ENCODE measurements at regions not wholly inside any gene's neighbourhood (a gene's known extent, or its start where the extent isn't known, plus 50 kb on each side); places are given as distances from the start of the nearest gene placed in this dataset.

DNA sequence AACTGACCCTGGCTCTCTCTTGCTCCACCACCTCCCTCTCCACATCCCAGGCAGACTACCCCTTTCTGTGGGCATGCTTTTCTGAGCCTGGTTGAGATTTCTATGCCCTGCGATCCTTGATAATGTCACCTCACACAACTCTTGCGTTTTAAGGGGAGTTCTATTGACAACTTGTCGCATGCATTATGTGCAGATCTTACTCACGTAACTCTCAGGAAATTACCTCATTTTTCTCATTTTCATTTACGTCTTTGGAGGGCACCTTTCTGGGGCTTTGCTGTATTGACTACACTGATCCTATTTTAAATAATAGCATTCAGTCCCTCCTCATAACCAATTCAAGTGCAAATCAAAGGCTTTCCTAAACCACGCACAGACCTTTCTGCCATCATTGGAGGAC lies 140.4 kb upstream of the WWC1 start:
- 90 to 91% methylated on average over 6 of the region's 6 CpGs for WGBS, 2 donors (ENCODE audit: low coverage in 1 of 2)
- Histone ChIP-seq H3K9me3 (no peaks in the 10 kb centered on the region), H3K27me3 (no peaks in the 10 kb centered on the region), H3K4me1 (no peaks in the 10 kb centered on the region), H3K27ac (no peak overlapping the region), H3K36me3 (no peaks in the 10 kb centered on the region), H3K4me3 (no peak overlapping the region)
- in situ Hi-C loops (cut with MboI; ENCODE audit: low pct_ligation_motif_present in 1 of 4, low pct_unique_long_range_greater_than_20kb in 1 of 4, low sequenced_read_pairs in 3 of 4) (no loop called here), intact Hi-C loops (cut with DNase I; ENCODE audit: low total_unique reads) (no loop called here)
- no peak for TF ChIP-seq POLR2AphosphoS5 (IDR thresholded peaks at IDR 0.05)
- TF ChIP-seq, protein P1, sequence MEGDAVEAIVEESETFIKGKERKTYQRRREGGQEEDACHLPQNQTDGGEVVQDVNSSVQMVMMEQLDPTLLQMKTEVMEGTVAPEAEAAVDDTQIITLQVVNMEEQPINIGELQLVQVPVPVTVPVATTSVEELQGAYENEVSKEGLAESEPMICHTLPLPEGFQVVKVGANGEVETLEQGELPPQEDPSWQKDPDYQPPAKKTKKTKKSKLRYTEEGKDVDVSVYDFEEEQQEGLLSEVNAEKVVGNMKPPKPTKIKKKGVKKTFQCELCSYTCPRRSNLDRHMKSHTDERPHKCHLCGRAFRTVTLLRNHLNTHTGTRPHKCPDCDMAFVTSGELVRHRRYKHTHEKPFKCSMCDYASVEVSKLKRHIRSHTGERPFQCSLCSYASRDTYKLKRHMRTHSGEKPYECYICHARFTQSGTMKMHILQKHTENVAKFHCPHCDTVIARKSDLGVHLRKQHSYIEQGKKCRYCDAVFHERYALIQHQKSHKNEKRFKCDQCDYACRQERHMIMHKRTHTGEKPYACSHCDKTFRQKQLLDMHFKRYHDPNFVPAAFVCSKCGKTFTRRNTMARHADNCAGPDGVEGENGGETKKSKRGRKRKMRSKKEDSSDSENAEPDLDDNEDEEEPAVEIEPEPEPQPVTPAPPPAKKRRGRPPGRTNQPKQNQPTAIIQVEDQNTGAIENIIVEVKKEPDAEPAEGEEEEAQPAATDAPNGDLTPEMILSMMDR (IDR thresholded peaks at IDR 0.05), result no peak
- no peak for TF ChIP-seq POLR2A (IDR thresholded peaks at IDR 0.05)
- TF ChIP-seq EP300 (IDR thresholded peaks at IDR 0.05; ENCODE audit: low read depth), result no peak
- no peak for DNase-seq

DNA sequence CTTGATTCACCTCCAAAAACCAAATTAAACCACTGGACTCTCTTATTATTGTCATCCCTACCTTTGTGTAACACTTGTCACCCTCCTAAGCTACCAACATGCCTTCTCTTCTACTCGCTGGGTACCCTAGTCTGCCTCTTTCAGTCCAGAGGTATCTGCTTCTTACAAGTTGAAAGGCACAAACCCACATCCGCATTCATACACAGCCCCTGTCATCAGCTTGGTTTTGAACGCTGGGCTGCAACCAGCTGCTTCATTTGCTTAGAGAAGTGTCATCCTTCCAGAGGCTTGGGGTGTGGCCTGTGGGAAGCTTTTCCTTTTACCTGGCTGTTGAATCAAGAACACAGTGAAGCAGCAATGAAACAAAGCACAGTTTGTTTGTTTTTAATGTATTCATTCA lies 138.8 kb upstream of the WWC1 start:
- Histone ChIP-seq H3K27me3 (no peaks in the 10 kb centered on the region), H3K9me3 (no peaks in the 10 kb centered on the region), H3K4me3 (no peak overlapping the region), H3K27ac (no peak overlapping the region), H3K4me1 (no peaks in the 10 kb centered on the region), H3K36me3 (no peaks in the 10 kb centered on the region)
- 77% methylated on average over 3 of the region's 3 CpGs; no CpG with 5 or more reads in 1 of the 2 donors for WGBS, 2 donors (ENCODE audit: low coverage in 1 of 2)
- no peak for DNase-seq
- intact Hi-C loops (cut with DNase I; ENCODE audit: low total_unique reads), result no loop called here
- in situ Hi-C loops (cut with MboI; ENCODE audit: low pct_ligation_motif_present in 1 of 4, low pct_unique_long_range_greater_than_20kb in 1 of 4, low sequenced_read_pairs in 3 of 4), result no loop called here
- TF ChIP-seq POLR2AphosphoS5 (IDR thresholded peaks at IDR 0.05) (no peak), EP300 (IDR thresholded peaks at IDR 0.05; ENCODE audit: low read depth) (no peak), POLR2A (IDR thresholded peaks at IDR 0.05) (no peak)
- TF ChIP-seq, protein P1 (IDR thresholded peaks at IDR 0.05), result no peak

DNA sequence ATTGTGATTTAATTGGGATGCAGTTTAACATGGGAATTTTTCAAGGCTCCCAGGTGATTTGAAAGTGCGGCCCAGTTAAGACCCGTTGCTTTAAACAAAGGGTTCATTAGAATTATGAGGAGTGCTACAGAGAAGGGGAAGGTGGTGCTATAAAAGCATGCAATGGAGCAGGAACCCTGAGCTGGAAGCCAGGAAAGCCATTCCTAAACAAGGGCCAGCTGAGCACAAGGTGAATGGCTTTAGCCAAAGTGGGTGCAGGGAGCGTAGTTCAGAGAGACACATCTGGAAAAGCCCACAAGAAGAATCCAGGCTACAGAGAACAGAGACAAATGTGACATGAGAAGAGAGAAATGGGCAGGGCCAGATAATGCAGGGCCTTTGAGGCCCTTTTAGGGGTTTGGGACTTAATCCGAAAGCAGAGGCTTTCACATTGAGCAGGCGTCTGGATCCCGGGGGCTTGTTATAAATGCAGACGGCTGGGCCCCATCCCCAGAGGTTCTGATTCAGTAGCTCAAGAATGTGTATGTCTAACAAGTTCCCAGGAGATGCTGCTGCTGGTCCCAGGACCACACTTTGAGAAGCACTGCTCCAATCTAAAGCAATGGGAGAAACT lies 138.1 kb upstream of the WWC1 start:
- no peak for DNase-seq
- intact Hi-C loops (cut with DNase I; ENCODE audit: low total_unique reads), result no loop called here
- H3K27ac ChIP-seq, result no peak overlapping the region
- TF ChIP-seq POLR2A (IDR thresholded peaks at IDR 0.05), result no peak
- no peak for TF ChIP-seq POLR2AphosphoS5 (IDR thresholded peaks at IDR 0.05)
- TF ChIP-seq EP300 (IDR thresholded peaks at IDR 0.05; ENCODE audit: low read depth), result no peak
- TF ChIP-seq, protein P1 (IDR thresholded peaks at IDR 0.05), result no peak
- WGBS, 2 donors (ENCODE audit: low coverage in 1 of 2), result 79 to 91% methylated on average over 7 of the region's 7 CpGs
- in situ Hi-C loops (cut with MboI; ENCODE audit: low pct_ligation_motif_present in 1 of 4, low pct_unique_long_range_greater_than_20kb in 1 of 4, low sequenced_read_pairs in 3 of 4), result no loop called here
- H3K4me1 ChIP-seq, result no peaks in the 10 kb centered on the region
- no peaks in the 10 kb centered on the region for H3K27me3 ChIP-seq
- H3K4me3 ChIP-seq, result no peak overlapping the region
- H3K9me3 ChIP-seq, result no peaks in the 10 kb centered on the region
- no peaks in the 10 kb centered on the region for H3K36me3 ChIP-seq

DNA sequence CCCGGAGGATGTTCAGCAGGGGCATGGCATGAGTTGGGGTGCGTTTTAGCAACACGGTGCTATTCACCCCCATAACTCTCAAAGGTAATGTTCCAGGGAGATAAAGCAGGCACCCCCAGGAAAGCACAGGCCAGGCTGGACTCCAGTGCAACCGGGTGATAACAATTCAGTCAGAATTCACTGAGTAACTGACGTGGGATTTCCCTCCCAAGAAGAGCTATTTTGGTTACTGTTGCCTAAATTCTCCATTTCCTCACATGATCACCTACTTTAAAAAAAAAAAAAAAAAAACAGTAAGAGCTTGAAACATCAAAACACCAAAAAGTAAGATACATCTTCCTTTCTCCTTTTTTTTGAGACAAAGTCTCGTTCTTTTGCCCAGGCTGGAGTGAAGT lies 137.6 kb upstream of the WWC1 start:
- no peak for DNase-seq
- intact Hi-C loops (cut with DNase I; ENCODE audit: low total_unique reads) (no loop called here), in situ Hi-C loops (cut with MboI; ENCODE audit: low pct_ligation_motif_present in 1 of 4, low pct_unique_long_range_greater_than_20kb in 1 of 4, low sequenced_read_pairs in 3 of 4) (no loop called here)
- H3K27ac ChIP-seq, result no peak overlapping the region
- 83 to 88% methylated on average over 5 to 6 of the region's 6 CpGs for WGBS, 2 donors (ENCODE audit: low coverage in 1 of 2)
- H3K36me3 ChIP-seq, result no peaks in the 10 kb centered on the region
- no peaks in the 10 kb centered on the region for H3K27me3 ChIP-seq
- no peak overlapping the region for H3K4me3 ChIP-seq
- peaks cover 0 to under 1% (median under 1%) of the 10 kb centered on the region in 4 donors for H3K4me1 ChIP-seq
- TF ChIP-seq EP300 (IDR thresholded peaks at IDR 0.05; ENCODE audit: low read depth) (no peak), POLR2A (IDR thresholded peaks at IDR 0.05) (no peak), POLR2AphosphoS5 (IDR thresholded peaks at IDR 0.05) (no peak)
- H3K9me3 ChIP-seq, result no peaks in the 10 kb centered on the region

DNA sequence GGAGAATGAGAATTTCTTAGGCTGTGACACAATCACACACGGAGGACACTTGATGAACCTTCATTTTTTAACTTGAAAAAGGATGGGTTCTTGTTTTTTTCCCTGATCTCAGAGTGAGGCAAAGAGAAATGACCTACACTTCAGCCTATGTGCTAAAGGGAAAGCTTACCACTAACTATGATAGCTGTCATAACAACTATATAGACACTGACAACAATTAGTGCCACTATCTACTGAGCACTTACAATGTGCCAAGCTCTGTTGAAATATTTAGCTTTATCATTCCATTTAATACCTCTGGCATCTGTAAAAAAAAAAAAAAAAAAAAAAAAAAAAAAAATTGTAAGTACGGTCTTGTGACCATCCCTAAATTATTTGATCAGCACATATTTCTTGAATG lies 135.9 kb upstream of the WWC1 start:
- no peaks in the 10 kb centered on the region for H3K36me3 ChIP-seq
- intact Hi-C loops (cut with DNase I; ENCODE audit: low total_unique reads) (no loop called here), in situ Hi-C loops (cut with MboI; ENCODE audit: low pct_ligation_motif_present in 1 of 4, low pct_unique_long_range_greater_than_20kb in 1 of 4, low sequenced_read_pairs in 3 of 4) (no loop called here)
- peaks cover 0 to 15% (median 5%) of the 10 kb centered on the region in 4 donors for H3K4me1 ChIP-seq
- H3K27me3 ChIP-seq, result no peaks in the 10 kb centered on the region
- no peaks in the 10 kb centered on the region for H3K9me3 ChIP-seq
- no peak overlapping the region for H3K4me3 ChIP-seq
- TF ChIP-seq EP300 (IDR thresholded peaks at IDR 0.05; ENCODE audit: low read depth), result no peak
- TF ChIP-seq POLR2AphosphoS5 (IDR thresholded peaks at IDR 0.05), result no peak
- TF ChIP-seq, protein P1 (IDR thresholded peaks at IDR 0.05), result no peak
- TF ChIP-seq POLR2A (IDR thresholded peaks at IDR 0.05), result no peak
- WGBS, 2 donors (ENCODE audit: low coverage in 1 of 2), result 73 to 78% methylated on average over 2 of the region's 2 CpGs
- DNase-seq, result no peak
- no peak overlapping the region for H3K27ac ChIP-seq

Measured in transverse colon (tissue), 4 donors.